ENCODE measurements at regions not wholly inside any gene's neighbourhood (a gene's known extent, or its start where the extent isn't known, plus 50 kb on each side); places are given as distances from the start of the nearest gene placed in this dataset.
A peak's percentile ranks its signal among the peaks of the same experiment; 100 is the strongest.

- TF ChIP-seq, protein P1, sequence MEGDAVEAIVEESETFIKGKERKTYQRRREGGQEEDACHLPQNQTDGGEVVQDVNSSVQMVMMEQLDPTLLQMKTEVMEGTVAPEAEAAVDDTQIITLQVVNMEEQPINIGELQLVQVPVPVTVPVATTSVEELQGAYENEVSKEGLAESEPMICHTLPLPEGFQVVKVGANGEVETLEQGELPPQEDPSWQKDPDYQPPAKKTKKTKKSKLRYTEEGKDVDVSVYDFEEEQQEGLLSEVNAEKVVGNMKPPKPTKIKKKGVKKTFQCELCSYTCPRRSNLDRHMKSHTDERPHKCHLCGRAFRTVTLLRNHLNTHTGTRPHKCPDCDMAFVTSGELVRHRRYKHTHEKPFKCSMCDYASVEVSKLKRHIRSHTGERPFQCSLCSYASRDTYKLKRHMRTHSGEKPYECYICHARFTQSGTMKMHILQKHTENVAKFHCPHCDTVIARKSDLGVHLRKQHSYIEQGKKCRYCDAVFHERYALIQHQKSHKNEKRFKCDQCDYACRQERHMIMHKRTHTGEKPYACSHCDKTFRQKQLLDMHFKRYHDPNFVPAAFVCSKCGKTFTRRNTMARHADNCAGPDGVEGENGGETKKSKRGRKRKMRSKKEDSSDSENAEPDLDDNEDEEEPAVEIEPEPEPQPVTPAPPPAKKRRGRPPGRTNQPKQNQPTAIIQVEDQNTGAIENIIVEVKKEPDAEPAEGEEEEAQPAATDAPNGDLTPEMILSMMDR (conservative IDR thresholded peaks at IDR 0.05): no peak
- H3K27ac ChIP-seq: no peak overlapping the region
Measured at GRCh38 chr3:94615275-94616065, 552.6 kb downstream of the NSUN3 start.

DNA sequence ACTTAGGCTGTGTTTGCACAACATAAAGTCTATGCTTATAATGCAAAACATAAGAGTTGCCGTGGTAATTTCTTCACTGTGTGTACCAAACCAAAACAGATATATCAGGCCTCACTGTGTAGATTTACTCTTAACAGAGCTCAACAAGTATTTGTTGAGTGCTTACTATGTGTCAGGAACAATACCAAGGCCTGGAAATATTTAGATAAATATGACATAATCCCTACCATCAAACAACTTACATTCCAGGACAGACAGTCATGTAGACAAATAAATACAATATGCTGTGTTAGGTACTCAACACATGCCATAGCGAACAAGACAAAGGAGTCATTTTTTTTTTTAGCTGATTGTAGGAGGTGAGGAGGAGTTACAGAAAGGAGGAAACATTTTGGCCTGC lies 554.0 kb downstream of the NSUN3 start:
- TF ChIP-seq, protein P1 (conservative IDR thresholded peaks at IDR 0.05): no peak
- peak overlapping the region; percentile 7; the same call in 1 of the 2 replicates for H3K27ac ChIP-seq

- TF ChIP-seq, protein P1 (conservative IDR thresholded peaks at IDR 0.05): no peak
- peak overlapping the region; percentile 7; the same call in 1 of the 2 replicates for H3K27ac ChIP-seq
Measured at GRCh38 chr3:94617312-94617711, 554.5 kb downstream of the NSUN3 start.

GRCh38 chr3:94619643-94620042 lies 556.8 kb downstream of the NSUN3 start:
- H3K27ac ChIP-seq: no peak overlapping the region
- TF ChIP-seq, protein P1 (conservative IDR thresholded peaks at IDR 0.05): no peak

- TF ChIP-seq, protein P1 (conservative IDR thresholded peaks at IDR 0.05): no peak
- H3K27ac ChIP-seq: no peak overlapping the region
Measured at GRCh38 chr3:94626573-94626972, 563.7 kb downstream of the NSUN3 start.

- no peak overlapping the region for H3K27ac ChIP-seq
- TF ChIP-seq, protein P1 (conservative IDR thresholded peaks at IDR 0.05): no peak
Measured at GRCh38 chr3:94627689-94628088, 564.8 kb downstream of the NSUN3 start.

- TF ChIP-seq, protein P1 (conservative IDR thresholded peaks at IDR 0.05): no peak
- no peak overlapping the region for H3K27ac ChIP-seq
Measured at GRCh38 chr3:94643400-94643799, 580.5 kb downstream of the NSUN3 start.
